ENCODE measurements at regions not wholly inside any gene's neighbourhood (a gene's known extent, or its start where the extent isn't known, plus 50 kb on each side); places are given as distances from the start of the nearest gene placed in this dataset.

DNA sequence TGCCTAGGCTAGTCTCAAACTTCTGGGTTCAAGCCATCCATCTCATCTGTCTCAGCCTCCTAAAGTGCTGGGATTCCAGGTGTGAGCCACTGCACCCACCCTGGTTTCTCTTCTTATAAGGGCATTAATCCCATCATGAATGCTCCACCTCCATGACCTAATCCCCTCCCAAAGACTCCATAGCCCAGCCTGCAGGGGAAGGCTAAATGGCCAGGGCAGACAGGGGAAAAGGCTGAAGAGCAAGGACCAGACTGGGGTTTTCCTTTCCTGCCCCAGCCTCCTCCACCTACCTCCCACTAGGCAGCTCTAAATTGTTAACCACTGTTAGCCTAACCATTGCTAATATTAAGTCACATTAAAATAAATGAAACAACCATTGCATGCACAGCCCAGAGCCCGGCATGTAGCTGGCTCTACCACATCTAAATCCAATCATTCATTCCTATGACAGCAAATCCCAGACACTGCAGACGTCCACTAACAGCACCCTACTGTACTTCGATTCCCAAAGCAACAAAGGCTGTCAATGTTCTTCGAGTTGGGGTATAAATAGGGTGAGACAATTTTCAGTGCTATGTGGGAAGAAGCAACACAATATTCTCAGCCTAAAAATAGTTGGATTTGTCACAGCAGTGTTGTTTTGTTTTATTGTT lies 243.2 kb upstream of the ARID1B start:
- H3K27ac ChIP-seq = no peak overlapping the region
- POLR2A ChIA-PET (ENCODE audit: low non-redundant PET) = no interaction called here
- TF ChIP-seq, protein P1, sequence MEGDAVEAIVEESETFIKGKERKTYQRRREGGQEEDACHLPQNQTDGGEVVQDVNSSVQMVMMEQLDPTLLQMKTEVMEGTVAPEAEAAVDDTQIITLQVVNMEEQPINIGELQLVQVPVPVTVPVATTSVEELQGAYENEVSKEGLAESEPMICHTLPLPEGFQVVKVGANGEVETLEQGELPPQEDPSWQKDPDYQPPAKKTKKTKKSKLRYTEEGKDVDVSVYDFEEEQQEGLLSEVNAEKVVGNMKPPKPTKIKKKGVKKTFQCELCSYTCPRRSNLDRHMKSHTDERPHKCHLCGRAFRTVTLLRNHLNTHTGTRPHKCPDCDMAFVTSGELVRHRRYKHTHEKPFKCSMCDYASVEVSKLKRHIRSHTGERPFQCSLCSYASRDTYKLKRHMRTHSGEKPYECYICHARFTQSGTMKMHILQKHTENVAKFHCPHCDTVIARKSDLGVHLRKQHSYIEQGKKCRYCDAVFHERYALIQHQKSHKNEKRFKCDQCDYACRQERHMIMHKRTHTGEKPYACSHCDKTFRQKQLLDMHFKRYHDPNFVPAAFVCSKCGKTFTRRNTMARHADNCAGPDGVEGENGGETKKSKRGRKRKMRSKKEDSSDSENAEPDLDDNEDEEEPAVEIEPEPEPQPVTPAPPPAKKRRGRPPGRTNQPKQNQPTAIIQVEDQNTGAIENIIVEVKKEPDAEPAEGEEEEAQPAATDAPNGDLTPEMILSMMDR (conservative IDR thresholded peaks at IDR 0.05; ENCODE audit: low read depth) = no peak
- CTCF ChIA-PET = interaction anchor here (0.6 kb wide), 1 partner anchor 218 kb away, joined by 4 read pairs; no protein-coding TSS in a partner anchor
- DNase-seq (ENCODE audit: low spot score) = no peak

DNA sequence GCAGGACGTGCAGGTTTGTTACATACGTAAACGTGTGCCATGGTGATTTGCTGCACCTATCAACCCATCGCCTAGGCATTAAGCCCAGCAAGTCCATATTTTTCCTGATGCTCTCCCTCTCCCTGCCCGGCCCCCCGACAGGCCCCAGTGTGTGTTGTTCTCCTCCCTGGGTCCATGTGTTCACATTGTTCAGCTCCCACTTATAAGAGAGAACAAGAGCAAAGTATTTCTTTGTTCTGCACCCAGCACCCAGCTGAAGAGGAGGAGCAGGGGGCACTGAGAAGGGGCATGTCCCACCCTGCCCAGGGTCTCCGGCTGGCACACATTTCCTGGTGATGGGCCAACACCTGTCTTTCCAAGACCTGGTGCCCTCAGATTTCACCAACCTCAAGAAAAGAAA lies 251.1 kb upstream of the ARID1B start:
- TF ChIP-seq, protein P1 (conservative IDR thresholded peaks at IDR 0.05; ENCODE audit: low read depth) = no peak
- POLR2A ChIA-PET (ENCODE audit: low non-redundant PET) = no interaction called here
- CTCF ChIA-PET = no interaction called here
- H3K27ac ChIP-seq = no peak overlapping the region
- no peak for DNase-seq (ENCODE audit: low spot score)

DNA sequence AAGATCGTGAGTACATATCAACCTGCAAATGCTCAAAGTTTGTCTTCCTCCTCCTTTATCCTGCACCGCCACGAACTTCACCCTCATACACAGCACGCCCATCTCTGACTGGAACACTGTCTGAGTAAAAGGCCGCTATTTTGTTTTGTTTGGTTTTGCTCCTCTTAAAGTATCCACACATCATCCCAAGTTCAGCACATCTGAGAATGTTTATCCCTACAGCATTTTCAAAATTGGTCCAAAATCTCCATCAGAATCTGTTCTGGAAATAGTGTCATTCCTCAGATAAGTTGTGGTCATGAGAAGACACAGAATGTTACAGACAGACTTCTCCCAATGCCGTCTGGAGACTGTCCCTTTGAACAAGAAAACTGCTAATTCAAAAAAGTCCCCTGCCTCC lies 251.6 kb upstream of the ARID1B start:
- DNase-seq (ENCODE audit: low spot score) = no peak
- ChIA-PET CTCF (no interaction called here), POLR2A (ENCODE audit: low non-redundant PET) (no interaction called here)
- TF ChIP-seq, protein P1 (conservative IDR thresholded peaks at IDR 0.05; ENCODE audit: low read depth) = no peak
- H3K27ac ChIP-seq = no peak overlapping the region

DNA sequence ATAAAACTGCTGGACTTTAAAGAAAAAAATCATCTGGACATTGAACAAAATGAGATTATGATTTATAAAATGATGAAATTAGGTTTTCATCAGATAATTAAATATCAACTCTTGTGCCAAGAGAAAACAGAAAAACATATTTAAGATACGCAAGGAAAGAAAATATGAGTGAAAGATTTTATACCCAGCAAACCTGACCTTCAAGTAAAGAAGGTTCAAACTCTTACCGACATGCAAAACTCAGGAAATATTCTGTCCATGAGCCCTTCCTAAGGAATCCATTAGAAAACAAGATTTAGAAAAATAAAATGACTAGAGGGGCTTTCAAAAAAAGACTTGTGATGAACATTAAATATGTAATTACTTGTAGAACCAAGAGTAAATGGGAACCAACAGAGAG lies 257.2 kb upstream of the ARID1B start:
- TF ChIP-seq, protein P1 (conservative IDR thresholded peaks at IDR 0.05; ENCODE audit: low read depth) = no peak
- H3K27ac ChIP-seq = no peak overlapping the region
- ChIA-PET CTCF (no interaction called here), POLR2A (ENCODE audit: low non-redundant PET) (no interaction called here)
- no peak for DNase-seq (ENCODE audit: low spot score)

DNA sequence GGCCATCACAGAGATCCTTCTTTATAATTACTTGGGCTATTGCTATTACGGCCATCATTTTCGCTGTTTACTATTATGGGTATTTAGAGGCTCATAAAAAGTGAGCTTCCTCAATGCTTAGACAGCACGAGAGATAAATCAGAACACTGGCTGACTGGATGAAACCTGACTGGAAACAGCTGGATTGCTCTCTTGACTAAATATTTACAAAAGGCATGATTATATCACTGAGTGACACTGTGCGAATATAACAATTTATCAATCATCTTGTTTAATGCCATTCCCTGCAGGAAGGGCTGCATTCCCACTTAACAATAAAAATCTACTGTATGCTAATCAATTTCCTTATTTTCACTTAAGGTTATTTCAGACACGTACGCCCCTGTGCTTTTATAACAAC lies 260.1 kb upstream of the ARID1B start:
- DNase-seq (ENCODE audit: low spot score) = no peak
- ChIA-PET POLR2A (ENCODE audit: low non-redundant PET) (no interaction called here), CTCF (no interaction called here)
- TF ChIP-seq, protein P1 (conservative IDR thresholded peaks at IDR 0.05; ENCODE audit: low read depth) = no peak
- no peak overlapping the region for H3K27ac ChIP-seq

DNA sequence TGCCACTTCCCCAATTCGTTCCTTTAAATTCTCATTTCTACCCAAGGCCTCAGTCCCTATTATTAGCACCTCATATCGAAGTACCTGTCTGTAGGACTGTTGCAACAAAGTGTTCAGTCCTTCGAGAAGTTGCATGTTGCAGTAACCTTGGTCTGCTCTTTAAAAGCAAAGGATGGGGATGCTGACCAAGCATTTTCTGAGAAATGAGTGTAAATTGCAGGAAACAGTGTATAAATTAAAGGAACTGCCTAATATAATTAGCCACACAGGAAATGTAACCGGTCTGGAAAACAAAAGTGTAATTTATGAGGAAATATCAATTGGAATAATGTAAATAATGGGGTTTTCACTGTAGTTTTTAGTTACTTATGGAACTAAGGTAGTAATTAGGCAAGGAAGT lies 261.9 kb upstream of the ARID1B start:
- TF ChIP-seq, protein P1 (conservative IDR thresholded peaks at IDR 0.05; ENCODE audit: low read depth) = no peak
- no peak overlapping the region for H3K27ac ChIP-seq
- CTCF ChIA-PET = no interaction called here
- DNase-seq (ENCODE audit: low spot score) = no peak
- POLR2A ChIA-PET (ENCODE audit: low non-redundant PET) = no interaction called here

All from RWPE1 (cell line).